ENCODE measurements at regions not wholly inside any gene's neighbourhood (a gene's known extent, or its start where the extent isn't known, plus 50 kb on each side); places are given as distances from the start of the nearest gene placed in this dataset.

- no peaks in the 10 kb centered on the region for H3K9me3 ChIP-seq
- H3K4me1 ChIP-seq, result peaks cover 0 to 4% of the 10 kb centered on the region in 2 donors
- no peak for TF ChIP-seq POLR2A (IDR thresholded peaks at IDR 0.05)
- TF ChIP-seq, protein P1, sequence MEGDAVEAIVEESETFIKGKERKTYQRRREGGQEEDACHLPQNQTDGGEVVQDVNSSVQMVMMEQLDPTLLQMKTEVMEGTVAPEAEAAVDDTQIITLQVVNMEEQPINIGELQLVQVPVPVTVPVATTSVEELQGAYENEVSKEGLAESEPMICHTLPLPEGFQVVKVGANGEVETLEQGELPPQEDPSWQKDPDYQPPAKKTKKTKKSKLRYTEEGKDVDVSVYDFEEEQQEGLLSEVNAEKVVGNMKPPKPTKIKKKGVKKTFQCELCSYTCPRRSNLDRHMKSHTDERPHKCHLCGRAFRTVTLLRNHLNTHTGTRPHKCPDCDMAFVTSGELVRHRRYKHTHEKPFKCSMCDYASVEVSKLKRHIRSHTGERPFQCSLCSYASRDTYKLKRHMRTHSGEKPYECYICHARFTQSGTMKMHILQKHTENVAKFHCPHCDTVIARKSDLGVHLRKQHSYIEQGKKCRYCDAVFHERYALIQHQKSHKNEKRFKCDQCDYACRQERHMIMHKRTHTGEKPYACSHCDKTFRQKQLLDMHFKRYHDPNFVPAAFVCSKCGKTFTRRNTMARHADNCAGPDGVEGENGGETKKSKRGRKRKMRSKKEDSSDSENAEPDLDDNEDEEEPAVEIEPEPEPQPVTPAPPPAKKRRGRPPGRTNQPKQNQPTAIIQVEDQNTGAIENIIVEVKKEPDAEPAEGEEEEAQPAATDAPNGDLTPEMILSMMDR (IDR thresholded peaks at IDR 0.05), result no peak
- H3K27me3 ChIP-seq, result no peaks in the 10 kb centered on the region
- peak overlapping the region; percentile 18 to 59 for H3K27ac ChIP-seq
- intact Hi-C loops (cut with DNase I; ENCODE audit: low total_unique reads), result no loop called here
- H3K4me3 ChIP-seq, result no peak overlapping the region
- H3K36me3 ChIP-seq, result no peaks in the 10 kb centered on the region
- DNase-seq, result peak; percentile 43 to 53
Measured at GRCh38 chr6:165799391-165800153, 136.5 kb upstream of the PDE10A start.

DNA sequence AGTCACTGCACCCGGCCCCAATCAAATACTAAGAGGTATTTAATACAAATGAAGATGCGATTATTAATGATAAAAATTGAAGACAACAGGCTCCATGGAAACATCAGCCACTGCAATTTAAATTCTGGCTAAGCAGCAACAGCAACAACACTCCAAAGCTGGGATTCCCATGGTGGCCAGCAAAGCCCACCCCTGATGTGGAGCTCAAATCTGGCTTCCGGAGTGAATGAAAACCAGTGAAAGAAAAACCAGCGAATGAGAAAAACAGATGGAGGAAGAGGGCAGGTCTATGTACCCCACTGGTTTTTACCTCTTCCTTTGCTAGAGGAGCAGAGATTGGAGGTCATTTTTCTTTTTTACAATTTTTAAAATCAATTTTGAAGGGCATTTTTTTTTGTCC, 135.9 kb upstream of the PDE10A start:
- intact Hi-C loops (cut with DNase I; ENCODE audit: low total_unique reads), result no loop called here
- Histone ChIP-seq H3K4me1 (peaks cover 0 to 4% of the 10 kb centered on the region in 2 donors), H3K4me3 (no peak overlapping the region), H3K27ac (no peak overlapping the region), H3K36me3 (no peaks in the 10 kb centered on the region), H3K9me3 (no peaks in the 10 kb centered on the region), H3K27me3 (no peaks in the 10 kb centered on the region)
- DNase-seq, result no peak
- TF ChIP-seq, protein P1 (IDR thresholded peaks at IDR 0.05), result no peak
- TF ChIP-seq POLR2A (IDR thresholded peaks at IDR 0.05), result no peak

DNA sequence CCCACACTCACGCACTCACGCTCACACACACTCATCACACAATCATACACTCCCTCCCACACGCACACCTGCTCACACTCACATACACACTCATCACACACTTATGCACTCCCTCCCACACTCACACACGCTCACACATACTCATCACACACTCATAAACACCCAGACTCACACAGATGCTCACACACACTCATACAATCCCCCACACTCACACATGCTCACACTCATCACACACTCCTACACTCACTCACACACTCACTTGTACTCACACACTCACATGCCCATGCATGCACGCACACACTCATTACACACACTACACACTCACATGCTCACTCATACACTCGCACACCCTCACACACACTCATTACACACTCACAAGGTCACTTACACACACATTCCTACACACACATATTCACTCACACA, 131.1 kb upstream of the PDE10A start:
- intact Hi-C loops (cut with DNase I; ENCODE audit: low total_unique reads), result no loop called here
- Histone ChIP-seq H3K36me3 (no peaks in the 10 kb centered on the region), H3K9me3 (no peaks in the 10 kb centered on the region), H3K4me1 (no peaks in the 10 kb centered on the region), H3K4me3 (no peak overlapping the region), H3K27ac (no peak overlapping the region), H3K27me3 (no peaks in the 10 kb centered on the region)
- TF ChIP-seq POLR2A (IDR thresholded peaks at IDR 0.05), result no peak
- TF ChIP-seq, protein P1 (IDR thresholded peaks at IDR 0.05), result no peak
- DNase-seq, result no peak

GRCh38 chr6:165793287-165793825, 130.3 kb upstream of the PDE10A start:
- H3K27ac ChIP-seq, result no peak overlapping the region
- no peak overlapping the region for H3K4me3 ChIP-seq
- no peak for DNase-seq
- no peaks in the 10 kb centered on the region for H3K9me3 ChIP-seq
- no peaks in the 10 kb centered on the region for H3K36me3 ChIP-seq
- TF ChIP-seq, protein P1 (IDR thresholded peaks at IDR 0.05), result no peak
- no peak for TF ChIP-seq POLR2A (IDR thresholded peaks at IDR 0.05)
- no peaks in the 10 kb centered on the region for H3K27me3 ChIP-seq
- H3K4me1 ChIP-seq, result no peaks in the 10 kb centered on the region
- intact Hi-C loops (cut with DNase I; ENCODE audit: low total_unique reads), result no loop called here

GRCh38 chr6:165791876-165792437, 128.9 kb upstream of the PDE10A start:
- H3K36me3 ChIP-seq, result no peaks in the 10 kb centered on the region
- H3K27me3 ChIP-seq, result no peaks in the 10 kb centered on the region
- no peaks in the 10 kb centered on the region for H3K4me1 ChIP-seq
- H3K27ac ChIP-seq, result no peak overlapping the region
- no peaks in the 10 kb centered on the region for H3K9me3 ChIP-seq
- no peak for DNase-seq
- no peak overlapping the region for H3K4me3 ChIP-seq
- TF ChIP-seq, protein P1 (IDR thresholded peaks at IDR 0.05), result no peak
- TF ChIP-seq POLR2A (IDR thresholded peaks at IDR 0.05), result no peak
- intact Hi-C loops (cut with DNase I; ENCODE audit: low total_unique reads), result no loop called here

All from uterus (tissue), 3 donors.